ENCODE measurements at regions not wholly inside any gene's neighbourhood (a gene's known extent, or its start where the extent isn't known, plus 50 kb on each side); places are given as distances from the start of the nearest gene placed in this dataset.

DNA sequence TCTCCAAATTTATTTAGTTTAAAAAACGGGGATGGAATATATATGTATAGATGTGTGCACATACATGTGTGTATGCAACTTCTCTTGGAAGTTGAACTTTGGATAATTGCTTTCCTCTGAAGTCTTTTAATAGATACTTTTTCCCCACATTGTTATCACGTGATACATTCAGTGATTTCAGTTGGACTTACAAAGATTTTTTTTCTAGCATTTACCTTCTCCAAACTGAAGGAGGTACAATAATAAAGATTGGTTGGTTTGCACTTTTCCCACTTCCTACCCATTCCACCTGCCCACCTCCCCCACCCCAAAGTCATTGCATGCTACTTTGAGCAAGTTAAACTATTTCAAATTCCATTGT is 206.1 kb upstream of the FSHR start:
- TF ChIP-seq POLR2AphosphoS5 (IDR thresholded peaks at IDR 0.05; ENCODE audit: low read depth, low read length), result no peak
- TF ChIP-seq, protein P1, sequence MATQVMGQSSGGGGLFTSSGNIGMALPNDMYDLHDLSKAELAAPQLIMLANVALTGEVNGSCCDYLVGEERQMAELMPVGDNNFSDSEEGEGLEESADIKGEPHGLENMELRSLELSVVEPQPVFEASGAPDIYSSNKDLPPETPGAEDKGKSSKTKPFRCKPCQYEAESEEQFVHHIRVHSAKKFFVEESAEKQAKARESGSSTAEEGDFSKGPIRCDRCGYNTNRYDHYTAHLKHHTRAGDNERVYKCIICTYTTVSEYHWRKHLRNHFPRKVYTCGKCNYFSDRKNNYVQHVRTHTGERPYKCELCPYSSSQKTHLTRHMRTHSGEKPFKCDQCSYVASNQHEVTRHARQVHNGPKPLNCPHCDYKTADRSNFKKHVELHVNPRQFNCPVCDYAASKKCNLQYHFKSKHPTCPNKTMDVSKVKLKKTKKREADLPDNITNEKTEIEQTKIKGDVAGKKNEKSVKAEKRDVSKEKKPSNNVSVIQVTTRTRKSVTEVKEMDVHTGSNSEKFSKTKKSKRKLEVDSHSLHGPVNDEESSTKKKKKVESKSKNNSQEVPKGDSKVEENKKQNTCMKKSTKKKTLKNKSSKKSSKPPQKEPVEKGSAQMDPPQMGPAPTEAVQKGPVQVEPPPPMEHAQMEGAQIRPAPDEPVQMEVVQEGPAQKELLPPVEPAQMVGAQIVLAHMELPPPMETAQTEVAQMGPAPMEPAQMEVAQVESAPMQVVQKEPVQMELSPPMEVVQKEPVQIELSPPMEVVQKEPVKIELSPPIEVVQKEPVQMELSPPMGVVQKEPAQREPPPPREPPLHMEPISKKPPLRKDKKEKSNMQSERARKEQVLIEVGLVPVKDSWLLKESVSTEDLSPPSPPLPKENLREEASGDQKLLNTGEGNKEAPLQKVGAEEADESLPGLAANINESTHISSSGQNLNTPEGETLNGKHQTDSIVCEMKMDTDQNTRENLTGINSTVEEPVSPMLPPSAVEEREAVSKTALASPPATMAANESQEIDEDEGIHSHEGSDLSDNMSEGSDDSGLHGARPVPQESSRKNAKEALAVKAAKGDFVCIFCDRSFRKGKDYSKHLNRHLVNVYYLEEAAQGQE (IDR thresholded peaks at IDR 0.05; ENCODE audit: insufficient read depth in 1 of 2, low read depth in 2 of 2, low read length in 1 of 2), result no peak
- TF ChIP-seq, protein P2, sequence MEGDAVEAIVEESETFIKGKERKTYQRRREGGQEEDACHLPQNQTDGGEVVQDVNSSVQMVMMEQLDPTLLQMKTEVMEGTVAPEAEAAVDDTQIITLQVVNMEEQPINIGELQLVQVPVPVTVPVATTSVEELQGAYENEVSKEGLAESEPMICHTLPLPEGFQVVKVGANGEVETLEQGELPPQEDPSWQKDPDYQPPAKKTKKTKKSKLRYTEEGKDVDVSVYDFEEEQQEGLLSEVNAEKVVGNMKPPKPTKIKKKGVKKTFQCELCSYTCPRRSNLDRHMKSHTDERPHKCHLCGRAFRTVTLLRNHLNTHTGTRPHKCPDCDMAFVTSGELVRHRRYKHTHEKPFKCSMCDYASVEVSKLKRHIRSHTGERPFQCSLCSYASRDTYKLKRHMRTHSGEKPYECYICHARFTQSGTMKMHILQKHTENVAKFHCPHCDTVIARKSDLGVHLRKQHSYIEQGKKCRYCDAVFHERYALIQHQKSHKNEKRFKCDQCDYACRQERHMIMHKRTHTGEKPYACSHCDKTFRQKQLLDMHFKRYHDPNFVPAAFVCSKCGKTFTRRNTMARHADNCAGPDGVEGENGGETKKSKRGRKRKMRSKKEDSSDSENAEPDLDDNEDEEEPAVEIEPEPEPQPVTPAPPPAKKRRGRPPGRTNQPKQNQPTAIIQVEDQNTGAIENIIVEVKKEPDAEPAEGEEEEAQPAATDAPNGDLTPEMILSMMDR (IDR thresholded peaks at IDR 0.05), result no peak
- no peak for TF ChIP-seq TCF7L2 (IDR thresholded peaks at IDR 0.05; ENCODE audit: low read depth, low read length)
- TF ChIP-seq SIN3A (IDR thresholded peaks at IDR 0.05; ENCODE audit: borderline replicate concordance, insufficient read depth, low read depth, low read length), result no peak

Measured in Panc1 (cell line).